Right lobe of liver (tissue), 6 donors: ENCODE measurements at regions not wholly inside any gene's neighbourhood (a gene's known extent, or its start where the extent isn't known, plus 50 kb on each side); places are given as distances from the start of the nearest gene placed in this dataset.

Experiments
- ATAC-seq, 4 donors: fragments of 200-7000 bp; cut with Tn5 transposase; one replicate each; pipeline ENCODE4 v1.9.1; 2020; ENCODE audit warnings: mild to moderate bottlenecking in 4 of 4, moderate library complexity in 4 of 4
- DNase-seq, 3 donors: peaks; one replicate each; pipeline ENCODE4 v3.0.0-alpha.2; 2020
- H3K27ac ChIP-seq, 3 donors: fragments of 200-600 bp; one replicate each; pipeline ENCODE4 v1.8.0; 2022
- H3K27me3 ChIP-seq, 2 donors: fragments of 200-600 bp; one replicate each; pipeline ENCODE4 v1.8.0; 2022
- H3K36me3 ChIP-seq, 4 donors: fragments of 200-600 bp; sonication (generic) in 1 of 4; one replicate each; pipeline versions ENCODE4 v1.5.1 to v1.8.0; 2017 to 2022; ENCODE audit warnings: control low read depth in 1 of 4
- H3K4me1 ChIP-seq, 4 donors: fragments of 200-600 bp; sonication (generic) in 1 of 4; one replicate each; pipeline versions ENCODE4 v1.5.1 to v1.8.0; 2017 to 2022; ENCODE audit warnings: control low read depth in 1 of 4
- H3K4me3 ChIP-seq, 3 donors: fragments of 200-600 bp; one replicate each; pipeline ENCODE4 v1.8.0; 2022
- H3K9me3 ChIP-seq, 4 donors: fragments of 200-600 bp; sonication (generic) in 1 of 4; one replicate each; pipeline versions ENCODE4 v1.5.1 to v1.8.0; 2017 to 2022; ENCODE audit warnings: control low read depth in 1 of 4
- CTCF ChIP-seq, 4 donors: fragments of 200-600 bp in 3 of 4; fragments of 450-650 bp in 1 of 4; IDR thresholded peaks; one replicate each; pipeline versions ENCODE4 v1.5.1 to v1.8.0; 2016 to 2022; ENCODE audit warnings: antibody characterized with exemption in 4 of 4, mild to moderate bottlenecking in 2 of 4
- POLR2A ChIP-seq: fragments of 450-650 bp; IDR thresholded peaks from one replicate; pipeline ENCODE4 v1.6.1; 2017; ENCODE audit warnings: antibody characterized with exemption, mild to moderate bottlenecking
- WGBS: methylation state at CpG from one replicate; pipeline ENCODE4 v1.1.6; 2018; ENCODE audit warnings: low coverage, low lambda C conversion rate; ENCODE audit not compliant: insufficient coverage; ENCODE audit errors: missing lambda C conversion rate; 5-methylcytosine and 5-hydroxymethylcytosine counted together
- intact Hi-C, 2 donors: fragments of 100-400 bp; cut with DNase I; formaldehyde crosslinking; loops; one replicate each; pipeline versions ENCODE4 v1.11.2 to v1.14.1; 2022
- donor health status: DM: no; HTN: yes; CAD: no.
- donor health status: DM: no; HTN: no; CAD: no.
- donor health status: DM: no; HTN: no; CAD: no.
- donor health status: DM: no; HTN: yes; CAD: no.
- donor health status: DM: no; HTN: yes; CAD: no.

GRCh38 chr22:48979482-48979881 lies 848.2 kb downstream of the BRD1 start:
- ATAC-seq: no peak
- 29% methylated on average over 4 of the region's 4 CpGs for WGBS
- Histone ChIP-seq H3K36me3 (no peaks in the 10 kb centered on the region), H3K4me3 (no peak overlapping the region), H3K27ac (no peak overlapping the region), H3K9me3 (no peaks in the 10 kb centered on the region), H3K27me3 (no peaks in the 10 kb centered on the region), H3K4me1 (no peaks in the 10 kb centered on the region)
- intact Hi-C loops: no loop called here
- TF ChIP-seq CTCF (IDR thresholded peaks at IDR 0.05) (no peak), POLR2A (no peak)
- no peak for DNase-seq

- intact Hi-C loops: no loop called here
- Histone ChIP-seq H3K27ac (no peak overlapping the region), H3K27me3 (no peaks in the 10 kb centered on the region)
These were observed 850.8 kb downstream of the BRD1 start for GRCh38 chr22:48976556-48977535.

GRCh38 chr22:48975886-48976285 lies 851.8 kb downstream of the BRD1 start:
- ATAC-seq (no peak), DNase-seq (no peak)
- H3K4me3 ChIP-seq: no peak overlapping the region
- TF ChIP-seq POLR2A (no peak), CTCF (IDR thresholded peaks at IDR 0.05) (no peak)
- H3K9me3 ChIP-seq: no peaks in the 10 kb centered on the region
- H3K36me3 ChIP-seq: no peaks in the 10 kb centered on the region
- WGBS: 48% methylated on average over 3 of the region's 3 CpGs
- no peaks in the 10 kb centered on the region for H3K27me3 ChIP-seq
- no peak overlapping the region for H3K27ac ChIP-seq
- no peaks in the 10 kb centered on the region for H3K4me1 ChIP-seq
- intact Hi-C loops: no loop called here

More at GRCh38 chr22:48976556-48977535, 850.8 kb downstream of the BRD1 start:
- DNase-seq (no peak), ATAC-seq (no peak)
- 13% methylated on average over 3 of the region's 20 CpGs for WGBS
- no peak for TF ChIP-seq CTCF (IDR thresholded peaks at IDR 0.05)
- TF ChIP-seq POLR2A: no peak
- no peaks in the 10 kb centered on the region for H3K9me3 ChIP-seq
- no peaks in the 10 kb centered on the region for H3K4me1 ChIP-seq
- H3K36me3 ChIP-seq: no peaks in the 10 kb centered on the region
- H3K4me3 ChIP-seq: no peak overlapping the region

- intact Hi-C loops: no loop called here
These were observed 852.3 kb downstream of the BRD1 start for GRCh38 chr22:48975316-48975741.

More at GRCh38 chr22:48975316-48975741, 852.3 kb downstream of the BRD1 start:
- H3K27me3 ChIP-seq: no peaks in the 10 kb centered on the region
- no peak for DNase-seq
- 59% methylated on average over 3 of the region's 13 CpGs for WGBS
- no peak overlapping the region for H3K27ac ChIP-seq
- no peak overlapping the region for H3K4me3 ChIP-seq
- TF ChIP-seq CTCF (IDR thresholded peaks at IDR 0.05) (no peak), POLR2A (no peak)
- no peaks in the 10 kb centered on the region for H3K9me3 ChIP-seq
- ATAC-seq: peak in 1 of 4 donors; percentile 21
- H3K4me1 ChIP-seq: no peaks in the 10 kb centered on the region
- H3K36me3 ChIP-seq: no peaks in the 10 kb centered on the region
